Left renal cortex interstitium (tissue), 4 donors: ENCODE measurements at regions not wholly inside any gene's neighbourhood (a gene's known extent, or its start where the extent isn't known, plus 50 kb on each side); places are given as distances from the start of the nearest gene placed in this dataset.
"Not testable (repeated sequence)": the region's sequence is repeated elsewhere in the genome, so short reads cannot be mapped to it uniquely, and the experiment has no call there.

Experiments
- DNase-seq, 4 donors: peaks; one replicate each; pipeline ENCODE4 v3.0.0-alpha.2; 2013; ENCODE audit warnings: low read depth in 4 of 4, low spot score in 2 of 4, missing footprints in 1 of 4

DNA sequence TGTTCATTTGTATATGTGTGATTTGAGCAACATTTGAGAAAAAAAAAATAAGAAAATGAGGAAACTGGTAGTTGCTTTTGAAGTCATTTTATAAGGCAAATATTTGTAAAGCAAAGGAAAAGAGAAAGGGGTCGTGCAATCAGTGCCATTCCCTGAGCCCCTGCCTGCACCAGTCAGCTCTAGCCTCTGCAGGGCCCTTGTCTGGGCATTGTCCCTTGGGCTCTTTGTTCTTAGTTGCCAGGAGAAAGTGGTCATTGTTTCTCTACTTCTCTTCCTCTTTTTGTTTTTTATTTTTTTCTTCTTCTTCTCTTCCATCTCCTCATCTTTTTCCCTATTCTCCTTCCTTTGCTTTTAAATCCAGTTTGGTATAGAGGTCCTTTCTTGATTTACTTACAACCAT is 175.3 kb upstream of the CREB1 start:
- no peak for DNase-seq

DNA sequence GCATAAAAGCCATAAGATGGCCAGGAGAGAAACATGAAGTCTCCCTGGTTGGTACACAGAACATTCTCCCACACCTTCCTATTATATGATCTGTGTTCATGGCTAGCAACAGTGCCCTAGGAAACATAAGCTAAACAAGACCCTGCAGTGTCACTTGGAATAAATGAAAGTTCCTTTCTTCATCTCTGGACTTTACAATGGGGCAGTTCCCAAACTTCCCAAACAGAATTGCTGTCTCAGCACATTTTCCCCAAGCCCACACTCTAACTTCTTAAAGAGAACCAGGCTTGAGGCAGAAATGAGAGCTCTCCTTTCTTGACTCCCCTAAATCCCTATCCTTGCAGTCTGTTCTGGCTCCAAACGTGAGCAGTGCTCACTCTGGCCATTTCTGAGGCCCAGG is 173.2 kb upstream of the CREB1 start:
- no peak for DNase-seq

DNA sequence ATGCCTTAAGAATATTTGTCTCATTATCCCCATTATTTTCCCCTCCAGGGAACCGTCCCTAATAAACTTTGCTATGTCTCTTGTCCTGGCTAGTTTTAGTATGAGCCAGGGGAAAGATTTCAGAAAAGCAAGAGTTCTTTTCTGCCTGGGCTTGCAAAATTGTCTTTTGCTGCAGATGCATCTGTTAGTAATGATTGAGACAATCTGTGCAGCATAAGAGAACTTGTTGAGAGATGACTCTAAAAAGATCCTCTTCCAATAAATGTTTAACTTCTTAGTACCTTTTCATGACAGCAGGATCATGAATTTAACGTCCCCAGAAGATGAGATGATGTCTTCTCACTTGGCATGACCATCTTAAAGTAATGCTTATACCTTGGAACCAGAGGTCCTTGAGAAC is 172.5 kb upstream of the CREB1 start:
- DNase-seq = no peak

DNA sequence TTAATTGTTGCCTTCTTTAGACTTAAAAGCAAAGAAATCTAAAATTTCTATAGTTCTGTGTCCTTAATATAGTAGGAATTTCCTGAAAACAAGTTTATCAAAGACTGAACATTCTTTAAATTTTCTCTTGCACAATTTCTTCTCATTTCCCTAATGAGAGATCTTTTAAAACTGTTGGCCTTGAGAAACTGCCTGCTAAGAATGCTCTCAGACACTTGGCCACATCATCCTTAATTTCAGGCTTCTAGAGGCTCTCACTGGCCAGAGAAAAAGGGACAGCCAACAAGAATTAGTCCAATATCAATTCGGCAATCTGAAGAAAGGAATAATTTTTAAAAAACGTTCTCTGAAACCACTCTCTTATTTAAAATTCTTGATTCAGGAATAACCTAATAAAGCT is 167.0 kb upstream of the CREB1 start:
- DNase-seq = no peak

GRCh38 chr2:207363761-207364290 is 165.9 kb upstream of the CREB1 start:
- no peak for DNase-seq

- no peak for DNase-seq
These were observed 159.1 kb upstream of the CREB1 start for GRCh38 chr2:207370646-207371045.

- DNase-seq = no peak
These were observed 157.9 kb upstream of the CREB1 start for GRCh38 chr2:207371877-207372276.

DNA sequence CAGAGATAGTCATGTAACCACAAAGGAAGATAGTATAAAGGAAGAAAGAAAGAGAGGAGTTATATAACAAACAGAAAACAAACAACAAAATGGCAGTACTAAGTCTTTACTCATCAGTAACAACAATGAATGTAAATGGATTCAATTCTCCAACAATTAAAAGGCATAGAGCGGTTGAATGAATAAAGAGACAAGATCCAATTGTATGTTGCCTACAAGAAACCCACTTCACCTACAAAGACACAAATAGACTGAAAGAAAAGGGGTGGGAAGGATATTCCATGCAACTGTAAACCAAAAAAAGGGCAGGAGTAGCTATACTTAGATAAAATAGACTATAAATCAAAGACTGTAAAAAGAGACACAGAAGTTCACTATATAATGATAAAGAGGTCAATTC is 157.3 kb upstream of the CREB1 start:
- DNase-seq = no peak

GRCh38 chr2:207375207-207375875 is 154.4 kb upstream of the CREB1 start:
- DNase-seq = no peak

- not testable (repeated sequence) for DNase-seq
These were observed 151.1 kb upstream of the CREB1 start for GRCh38 chr2:207378620-207379019.

DNA sequence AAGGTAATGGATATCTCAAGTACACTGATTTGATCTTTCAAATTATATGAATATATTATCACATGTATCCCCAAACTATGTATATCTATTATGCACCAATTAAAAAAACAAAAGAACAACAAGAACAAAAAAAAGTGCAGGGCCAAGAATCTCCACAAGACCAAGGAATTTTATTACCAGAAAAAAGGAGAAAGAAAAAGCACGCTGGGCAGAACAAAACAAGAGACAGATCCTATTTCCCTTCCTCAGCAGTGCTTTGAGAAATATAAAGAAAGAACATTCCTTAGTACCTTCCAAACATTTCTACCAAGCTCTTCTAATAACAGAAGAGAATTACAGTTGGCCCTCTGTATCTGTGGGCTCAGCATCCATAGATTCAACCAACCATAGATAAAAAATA is 144.7 kb upstream of the CREB1 start:
- DNase-seq = no peak

DNA sequence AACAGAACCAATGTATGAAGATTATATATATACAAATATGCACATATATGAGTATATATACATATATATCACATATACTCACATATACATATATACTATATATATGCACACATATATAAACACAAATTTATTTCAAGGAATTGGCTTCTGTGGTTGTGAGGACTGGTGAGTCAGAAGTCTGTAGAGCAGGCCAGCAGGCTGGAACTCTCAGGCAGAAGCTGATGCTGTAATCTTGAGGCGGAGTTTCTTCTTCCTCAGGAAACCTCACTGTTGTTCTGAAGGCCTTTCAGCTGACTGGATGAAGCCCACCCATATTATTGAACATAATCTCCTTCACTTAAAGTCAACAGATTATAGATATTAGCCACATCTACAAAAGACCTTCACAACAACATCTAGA is 143.9 kb upstream of the CREB1 start:
- DNase-seq = no peak

- no peak for DNase-seq
These were observed 142.7 kb upstream of the CREB1 start for GRCh38 chr2:207387001-207387571.

- DNase-seq = no peak
These were observed 139.3 kb upstream of the CREB1 start for GRCh38 chr2:207390302-207391095.

- DNase-seq = no peak
These were observed 135.5 kb upstream of the CREB1 start for GRCh38 chr2:207394203-207394781.

DNA sequence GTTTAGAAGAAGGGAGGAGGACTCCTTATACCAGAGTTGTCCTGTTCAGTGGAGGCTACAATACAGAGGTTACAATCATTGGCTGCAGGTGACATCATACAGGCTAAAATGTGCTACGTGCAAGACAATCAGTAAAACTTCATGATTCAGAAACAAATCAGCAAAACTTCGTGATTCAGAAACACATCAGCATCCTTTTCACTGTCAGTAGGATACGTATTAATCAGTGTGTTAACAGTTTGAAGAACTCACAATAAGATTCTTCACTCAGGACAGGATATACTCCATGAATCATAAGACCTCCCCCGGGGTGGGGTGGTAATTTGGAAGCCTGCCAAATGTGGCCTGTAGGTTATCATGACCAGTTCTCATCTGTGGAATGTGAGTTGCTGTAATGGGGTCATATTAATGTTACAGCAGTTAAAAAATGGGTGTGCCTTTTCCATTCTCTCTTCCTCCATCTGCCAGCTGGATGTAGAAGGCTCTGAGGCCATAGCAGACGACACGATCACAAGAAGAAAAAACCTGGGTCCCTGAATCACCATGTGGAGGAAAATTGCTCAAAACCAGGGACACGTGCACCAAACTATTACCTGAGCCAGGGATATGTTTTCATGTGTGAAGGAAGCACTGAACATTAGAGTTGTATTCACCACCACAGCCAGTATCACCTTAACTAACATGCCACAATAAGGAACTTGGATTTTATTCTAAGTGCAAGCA is 134.8 kb upstream of the CREB1 start:
- DNase-seq = no peak

- no peak for DNase-seq
These were observed 134.1 kb upstream of the CREB1 start for GRCh38 chr2:207395535-207396251.

DNA sequence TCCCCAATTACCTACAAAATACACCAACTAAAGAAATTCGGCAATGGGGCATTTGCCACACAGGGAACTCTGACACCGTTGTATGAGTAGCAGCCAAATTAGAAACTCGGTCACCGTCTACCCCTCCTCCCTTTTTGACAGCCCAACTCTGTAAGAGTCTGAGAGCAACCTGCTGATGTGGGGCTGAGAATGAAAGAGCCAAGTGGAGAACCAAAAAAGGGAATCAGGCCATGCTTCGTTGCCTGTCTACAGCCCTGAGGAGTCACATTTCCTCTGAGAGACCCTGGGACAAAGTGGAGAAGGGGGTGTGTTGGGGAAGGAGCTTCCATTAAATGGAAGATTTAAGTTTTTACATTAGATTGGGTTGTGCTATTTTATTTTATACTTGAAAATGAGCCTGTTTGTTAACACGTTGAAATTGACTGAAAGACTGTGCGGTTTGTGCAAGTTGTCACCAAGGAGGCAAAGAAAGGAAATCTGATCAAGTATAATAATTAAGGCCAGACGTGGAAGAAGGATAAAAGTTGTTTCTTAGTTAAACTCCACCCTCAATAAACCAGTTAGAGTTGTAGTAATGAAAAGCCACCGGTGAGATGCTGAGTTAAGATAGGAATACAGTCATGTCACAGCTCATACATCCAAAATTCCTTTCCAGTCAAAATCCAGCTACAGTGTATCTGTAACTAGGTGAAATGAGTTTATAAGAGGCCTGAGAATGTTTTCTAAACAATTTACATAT is 131.7 kb upstream of the CREB1 start:
- DNase-seq = no peak

DNA sequence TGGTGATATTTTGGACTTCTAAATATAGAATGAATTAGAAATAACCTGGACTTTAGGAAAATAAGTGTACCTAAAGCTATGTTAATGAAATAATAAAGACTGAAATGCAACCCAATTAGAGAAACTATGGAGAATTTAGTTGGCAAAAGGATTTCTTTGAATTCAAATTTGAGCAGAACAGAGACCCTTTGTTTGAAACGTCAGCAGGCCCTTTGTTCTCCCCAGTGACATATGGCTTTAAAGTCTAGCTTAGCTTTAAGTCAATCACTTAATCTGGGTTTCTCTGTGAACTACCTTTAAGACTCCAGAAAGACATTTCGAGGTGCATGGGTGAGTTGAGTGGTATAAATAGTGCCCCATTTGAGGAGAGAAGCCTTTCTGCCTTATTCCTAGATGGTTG is 130.5 kb upstream of the CREB1 start:
- DNase-seq = no peak
